Prostate gland (tissue), 2 donors: ENCODE measurements at regions not wholly inside any gene's neighbourhood (a gene's known extent, or its start where the extent isn't known, plus 50 kb on each side); places are given as distances from the start of the nearest gene placed in this dataset.

Experiments
- CTCF ChIP-seq, 4 experiments: fragments of 200-600 bp in 2 of 4; fragments of 450-650 bp in 2 of 4; sonication (generic) in 2 of 4; IDR thresholded peaks; 1 replicate in 3 of 4; 2 replicates in 1 of 4; pipeline ENCODE4 v1.5.1; 2016 to 2019; ENCODE audit warnings: antibody characterized with exemption in 4 of 4, mild to moderate bottlenecking in 2 of 4, moderate library complexity in 2 of 4
- POLR2A ChIP-seq: fragments of 450-650 bp; IDR thresholded peaks from one replicate; pipeline ENCODE4 v1.6.1; 2016; ENCODE audit warnings: antibody characterized with exemption, mild to moderate bottlenecking
- POLR2AphosphoS5 ChIP-seq: sonication (generic); formaldehyde crosslinking; IDR thresholded peaks from one replicate; pipeline ENCODE4 v1.6.1; 2017; ENCODE audit warnings: antibody characterized with exemption

- TF ChIP-seq CTCF (IDR thresholded peaks at IDR 0.05) (no peak), POLR2A (no peak), POLR2AphosphoS5 (no peak)
These were observed 138.4 kb downstream of the FAM161A start for GRCh38 chr2:61715506-61715905.
